C4-2B (cell line): ENCODE measurements at regions not wholly inside any gene's neighbourhood (a gene's known extent, or its start where the extent isn't known, plus 50 kb on each side); places are given as distances from the start of the nearest gene placed in this dataset.

ENCODE experiments used
- CTCF ChIP-seq: fragments of 450-650 bp; conservative IDR thresholded peaks from 2 replicates; pipeline ENCODE4 v1.5.1; 2017; ENCODE audit warnings: mild to moderate bottlenecking
- ZFX ChIP-seq: fragments of 450-650 bp; IDR thresholded peaks from 2 replicates; pipeline ENCODE4 v1.6.1; 2017

DNA sequence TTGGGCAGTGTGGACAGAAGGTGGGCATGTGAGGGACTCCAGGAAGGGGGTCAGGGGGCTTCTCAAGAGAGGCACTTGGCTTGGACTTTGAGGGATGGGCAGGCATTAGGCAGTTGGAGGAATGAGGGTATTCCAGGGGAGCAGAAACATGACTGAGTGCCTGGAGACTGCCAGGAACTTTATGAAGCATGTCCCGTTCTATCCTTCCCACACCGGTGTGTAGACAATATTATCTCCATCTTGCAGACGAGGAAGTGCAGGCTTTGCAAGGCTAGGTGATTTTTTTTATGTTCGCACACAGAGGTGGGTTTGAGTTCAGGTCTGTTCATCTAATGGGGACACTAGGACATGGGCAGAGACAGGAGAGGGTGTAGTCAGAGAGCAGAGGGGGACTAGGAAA, 162.7 kb downstream of the RPS24 start:
- no peak for TF ChIP-seq CTCF
- TF ChIP-seq ZFX: no peak
